GM06990 (cell line): ENCODE measurements at regions not wholly inside any gene's neighbourhood (a gene's known extent, or its start where the extent isn't known, plus 50 kb on each side); places are given as distances from the start of the nearest gene placed in this dataset.

Experiments used
- DNase-seq: peaks from one replicate; pipeline ENCODE4 v3.0.0-alpha.2; 2011; ENCODE audit not compliant: insufficient read length; ENCODE audit errors: extremely low read depth
- H3K27me3 ChIP-seq: replicated peaks from 2 replicates; pipeline ENCODE4 v1.6.0; 2011; ENCODE audit warnings: low read length; ENCODE audit not compliant: control insufficient read depth, insufficient read depth
- H3K36me3 ChIP-seq: 2 replicates; pipeline ENCODE4 v1.5.1; 2011; ENCODE audit warnings: low read length; ENCODE audit not compliant: control insufficient read depth, insufficient read depth
- H3K4me3 ChIP-seq: replicated peaks from 2 replicates; pipeline ENCODE4 v1.5.1; 2011; ENCODE audit warnings: low read depth, mild to moderate bottlenecking, control low read depth, low read length
- TF ChIP-seq, protein P1 (sequence below): IDR thresholded peaks from 2 replicates; pipeline ENCODE4 v1.5.1; 2011; ENCODE audit warnings: low read length, control low read depth, mild to moderate bottlenecking, inconsistent platforms; ENCODE audit not compliant: insufficient read depth, poor library complexity, severe bottlenecking

DNA sequence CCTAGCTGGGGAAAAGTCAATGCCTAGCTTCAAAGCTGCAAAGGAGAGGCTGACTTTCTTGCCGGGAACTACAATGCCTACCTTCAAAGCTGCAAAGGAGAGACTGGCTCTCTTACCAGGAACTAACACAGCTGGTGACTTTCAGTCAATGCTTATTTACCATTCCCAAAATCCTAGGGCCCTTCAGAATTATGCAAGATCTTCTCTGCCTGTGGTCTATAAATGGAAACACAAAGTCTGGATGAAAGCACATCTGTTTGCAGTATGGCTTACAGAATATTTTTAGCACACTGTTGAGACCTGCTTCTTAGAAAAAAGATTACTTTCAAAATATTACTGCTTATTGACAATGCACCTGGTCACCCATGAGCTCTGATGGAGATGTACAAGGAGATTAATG lies 259.4 kb downstream of the PLK2 start:
- TF ChIP-seq, protein P1, sequence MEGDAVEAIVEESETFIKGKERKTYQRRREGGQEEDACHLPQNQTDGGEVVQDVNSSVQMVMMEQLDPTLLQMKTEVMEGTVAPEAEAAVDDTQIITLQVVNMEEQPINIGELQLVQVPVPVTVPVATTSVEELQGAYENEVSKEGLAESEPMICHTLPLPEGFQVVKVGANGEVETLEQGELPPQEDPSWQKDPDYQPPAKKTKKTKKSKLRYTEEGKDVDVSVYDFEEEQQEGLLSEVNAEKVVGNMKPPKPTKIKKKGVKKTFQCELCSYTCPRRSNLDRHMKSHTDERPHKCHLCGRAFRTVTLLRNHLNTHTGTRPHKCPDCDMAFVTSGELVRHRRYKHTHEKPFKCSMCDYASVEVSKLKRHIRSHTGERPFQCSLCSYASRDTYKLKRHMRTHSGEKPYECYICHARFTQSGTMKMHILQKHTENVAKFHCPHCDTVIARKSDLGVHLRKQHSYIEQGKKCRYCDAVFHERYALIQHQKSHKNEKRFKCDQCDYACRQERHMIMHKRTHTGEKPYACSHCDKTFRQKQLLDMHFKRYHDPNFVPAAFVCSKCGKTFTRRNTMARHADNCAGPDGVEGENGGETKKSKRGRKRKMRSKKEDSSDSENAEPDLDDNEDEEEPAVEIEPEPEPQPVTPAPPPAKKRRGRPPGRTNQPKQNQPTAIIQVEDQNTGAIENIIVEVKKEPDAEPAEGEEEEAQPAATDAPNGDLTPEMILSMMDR: no peak
- DNase-seq: no peak

DNA sequence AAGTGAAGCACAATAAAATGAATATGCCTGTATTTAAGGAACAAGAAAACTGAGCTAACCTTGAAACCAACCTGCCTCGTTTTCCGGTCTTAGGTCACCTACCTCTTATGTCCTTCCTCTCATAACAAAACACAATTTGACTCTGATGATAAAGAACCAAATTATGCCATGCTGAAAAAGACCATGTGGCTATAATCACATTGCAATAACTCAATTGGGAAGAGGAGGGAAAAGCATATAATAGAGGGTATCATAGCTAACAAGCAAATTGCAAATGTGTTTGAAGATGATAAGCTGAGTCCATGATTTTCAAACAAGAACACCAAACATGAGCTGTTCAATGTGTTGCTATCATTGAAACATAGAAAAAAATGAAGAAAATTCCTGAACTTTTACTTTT lies 260.8 kb downstream of the PLK2 start:
- TF ChIP-seq, protein P1: no peak
- Histone ChIP-seq H3K4me3 (no peak overlapping the region), H3K27me3 (no peaks in the 10 kb centered on the region), H3K36me3 (no peaks in the 10 kb centered on the region)
- DNase-seq: no peak

More for the DNA sequence above, 259.4 kb downstream of the PLK2 start:
- Histone ChIP-seq H3K36me3 (no peaks in the 10 kb centered on the region), H3K27me3 (no peaks in the 10 kb centered on the region), H3K4me3 (no peak overlapping the region)

DNA sequence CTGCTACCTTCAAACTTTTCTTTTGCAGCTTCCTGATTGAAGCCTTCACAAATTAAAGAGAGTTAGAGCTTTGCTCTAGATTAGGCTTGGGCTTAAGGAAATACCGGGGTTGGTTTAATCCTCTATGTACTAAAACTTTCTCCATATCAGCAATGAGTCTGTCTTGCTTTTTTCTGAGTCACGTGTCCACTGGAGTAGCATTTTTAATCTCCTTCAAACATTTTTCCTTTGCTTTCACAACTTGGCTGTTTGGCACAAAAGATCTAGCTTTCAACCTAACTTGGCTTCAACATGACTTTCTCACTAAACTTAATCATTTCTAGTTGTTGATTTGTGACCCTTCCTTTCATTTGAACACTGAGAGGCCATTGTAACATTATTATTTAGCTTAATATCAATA lies 261.6 kb downstream of the PLK2 start:
- Histone ChIP-seq H3K36me3 (no peaks in the 10 kb centered on the region), H3K27me3 (no peaks in the 10 kb centered on the region), H3K4me3 (no peak overlapping the region)
- TF ChIP-seq, protein P1: no peak
- DNase-seq: no peak

DNA sequence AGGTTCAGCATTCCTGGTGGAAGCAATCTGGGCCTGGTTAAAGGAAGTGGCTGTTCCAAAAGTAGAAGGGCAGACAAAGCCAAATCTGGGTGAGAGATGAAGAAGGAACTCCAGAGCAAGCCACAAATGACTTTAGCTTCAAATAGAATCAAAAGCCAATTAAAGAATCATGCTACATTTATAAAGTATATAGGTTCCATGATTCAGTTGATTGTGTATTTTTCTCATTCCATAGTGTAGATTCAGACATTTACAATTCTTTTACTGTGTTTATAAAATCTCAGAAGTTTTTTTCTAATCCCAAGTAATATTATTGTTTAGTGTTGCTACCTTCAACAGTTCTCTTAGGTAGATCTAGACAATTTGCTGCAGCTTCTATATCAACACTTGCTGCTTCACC lies 262.0 kb downstream of the PLK2 start:
- no peak overlapping the region for H3K4me3 ChIP-seq

DNA sequence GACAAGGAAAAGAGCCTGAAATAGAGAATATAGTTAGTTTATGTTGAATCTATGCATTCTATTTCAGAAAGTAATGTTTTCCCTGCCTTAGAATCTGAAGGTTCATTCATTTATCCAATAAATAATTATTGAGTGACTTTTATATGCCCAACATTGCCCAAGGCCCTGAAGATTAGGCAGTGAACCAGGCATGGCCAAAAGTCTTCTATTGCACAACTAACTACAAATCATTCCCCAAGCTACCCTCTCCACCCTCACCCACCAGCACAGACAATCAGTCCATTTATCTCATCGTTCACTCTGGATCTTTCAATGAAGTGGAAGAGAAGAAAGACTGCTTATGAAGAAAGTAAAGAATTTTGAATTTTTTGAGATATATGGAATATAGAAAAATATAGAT lies 268.4 kb downstream of the PLK2 start:
- TF ChIP-seq, protein P1: no peak
- no peaks in the 10 kb centered on the region for H3K27me3 ChIP-seq

More for the DNA sequence above, 262.0 kb downstream of the PLK2 start:
- Histone ChIP-seq H3K36me3 (no peaks in the 10 kb centered on the region), H3K27me3 (no peaks in the 10 kb centered on the region)
- DNase-seq: no peak
- TF ChIP-seq, protein P1: no peak

DNA sequence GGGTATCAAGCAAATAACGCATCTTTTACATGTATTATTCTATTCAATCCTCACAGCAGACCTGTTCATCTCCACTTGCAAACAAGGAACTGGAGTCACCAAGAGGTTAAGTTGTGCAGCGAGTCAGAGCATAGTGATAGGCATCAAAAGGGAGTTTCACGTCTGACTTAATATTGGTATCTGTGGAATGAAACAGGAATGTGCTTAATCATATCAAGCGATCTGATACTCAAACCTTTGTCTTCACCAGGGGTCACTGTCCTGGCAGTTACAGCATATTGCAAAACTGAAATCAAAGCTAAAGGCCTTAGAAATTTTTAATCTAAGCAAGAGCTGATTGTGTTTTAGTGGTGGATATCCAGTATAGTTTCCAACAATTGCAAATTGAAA lies 271.6 kb downstream of the PLK2 start:
- H3K4me3 ChIP-seq: no peak overlapping the region
- no peak for DNase-seq
- no peaks in the 10 kb centered on the region for H3K27me3 ChIP-seq
- TF ChIP-seq, protein P1: no peak
- H3K36me3 ChIP-seq: no peaks in the 10 kb centered on the region

More for the DNA sequence above, 268.4 kb downstream of the PLK2 start:
- H3K36me3 ChIP-seq: no peaks in the 10 kb centered on the region
- DNase-seq: no peak
- no peak overlapping the region for H3K4me3 ChIP-seq
